GM21367 (cell line): ENCODE measurements at regions not wholly inside any gene's neighbourhood (a gene's known extent, or its start where the extent isn't known, plus 50 kb on each side); places are given as distances from the start of the nearest gene placed in this dataset.
A peak's percentile ranks its signal among the peaks of the same experiment; 100 is the strongest.
"Not testable (repeated sequence)": the region's sequence is repeated elsewhere in the genome, so short reads cannot be mapped to it uniquely, and the experiment has no call there.

ENCODE experiments used
- ATAC-seq: cut with Tn5 transposase; IDR thresholded peaks from one replicate; pipeline ENCODE4 v1.9.1; 2021; ENCODE audit not compliant: unreplicated experiment

DNA sequence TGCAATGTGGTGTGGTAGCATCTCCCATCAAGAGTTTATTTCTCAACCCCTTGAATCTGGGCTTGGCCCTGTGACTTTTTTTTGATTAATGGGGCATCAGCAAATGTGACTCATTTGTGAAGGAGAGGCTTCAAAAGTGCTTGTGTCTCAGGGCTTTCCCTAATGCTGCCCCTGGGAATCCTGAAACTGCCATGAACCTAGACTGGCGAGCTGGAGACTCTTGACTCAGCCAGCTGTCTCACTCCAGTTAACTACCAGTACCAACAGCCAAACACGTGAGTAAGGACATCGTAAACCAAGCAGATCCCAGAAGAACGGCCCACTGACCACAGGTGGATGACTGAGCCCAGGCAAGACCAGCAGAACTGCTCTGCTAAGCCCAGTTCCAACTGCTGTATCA, 72.8 kb upstream of the ADTRP start:
- no peak for ATAC-seq

GRCh38 chr6:11848852-11849731, 70.5 kb upstream of the ADTRP start:
- ATAC-seq, result no peak

DNA sequence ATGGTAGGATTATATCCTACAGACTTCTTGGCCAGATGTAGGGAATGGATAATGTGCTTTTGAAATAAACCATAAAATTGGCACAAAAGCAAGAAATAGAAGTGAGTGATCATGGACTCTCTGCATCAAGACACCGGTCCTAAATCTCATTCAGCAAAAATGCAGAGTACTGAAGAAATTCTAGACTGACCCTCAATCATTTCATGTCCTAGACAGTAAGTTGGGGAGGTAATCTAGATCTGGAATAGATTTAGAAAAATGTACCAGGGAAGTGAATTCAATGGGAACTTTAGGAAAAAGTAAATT, 69.7 kb upstream of the ADTRP start:
- ATAC-seq, result no peak

GRCh38 chr6:11847515-11848345, 69.1 kb upstream of the ADTRP start:
- ATAC-seq, result no peak

GRCh38 chr6:11847068-11847467, 68.5 kb upstream of the ADTRP start:
- not testable (repeated sequence) for ATAC-seq

- ATAC-seq, result no peak
Measured at GRCh38 chr6:11845664-11846577, 67.3 kb upstream of the ADTRP start.

- not testable (repeated sequence) for ATAC-seq
Measured at GRCh38 chr6:11842795-11843194, 64.2 kb upstream of the ADTRP start.

GRCh38 chr6:11835065-11835464, 56.5 kb upstream of the ADTRP start:
- ATAC-seq, result no peak

GRCh38 chr6:11833626-11834592, 55.3 kb upstream of the ADTRP start:
- peak; percentile 86 for ATAC-seq

DNA sequence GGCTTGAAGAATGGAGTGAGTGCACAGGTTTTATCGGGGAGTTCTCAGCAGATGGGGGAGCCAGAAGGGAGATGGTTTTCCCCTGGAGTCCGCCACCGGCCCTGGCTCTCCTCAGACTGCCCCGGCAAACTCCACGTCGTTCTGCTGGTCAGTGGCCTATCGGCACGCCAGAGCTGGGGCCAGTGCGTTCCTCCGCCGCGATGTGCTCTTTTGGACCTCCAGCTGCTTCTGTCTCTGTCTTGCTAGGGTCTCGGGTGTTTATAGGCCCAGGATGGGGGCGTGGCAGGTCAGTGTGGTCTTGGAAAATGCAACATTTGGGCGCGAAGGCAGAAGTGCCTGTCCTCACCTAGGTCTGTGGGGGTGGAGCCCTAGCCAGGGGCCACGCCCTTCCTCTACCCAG, 53.0 kb upstream of the ADTRP start:
- no peak for ATAC-seq

DNA sequence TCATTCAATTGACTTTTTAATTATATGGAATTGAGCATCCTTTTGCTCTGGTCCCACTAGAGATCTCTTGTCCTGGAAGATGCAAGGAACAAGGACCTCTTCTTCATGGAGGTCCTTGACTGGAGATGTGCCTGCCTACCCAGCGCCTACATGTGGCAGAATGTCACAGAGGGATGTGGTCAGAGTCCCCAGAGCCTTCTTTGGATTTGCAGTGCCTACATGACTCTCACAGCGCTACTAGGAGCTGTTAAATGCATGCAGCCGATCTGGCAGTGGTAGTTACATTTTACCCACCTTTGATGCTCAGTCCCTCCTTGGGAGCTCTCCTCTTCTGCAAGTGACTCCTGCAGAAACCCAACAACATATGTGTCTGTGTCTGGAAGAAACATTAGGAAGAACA, 51.9 kb upstream of the ADTRP start:
- no peak for ATAC-seq

DNA sequence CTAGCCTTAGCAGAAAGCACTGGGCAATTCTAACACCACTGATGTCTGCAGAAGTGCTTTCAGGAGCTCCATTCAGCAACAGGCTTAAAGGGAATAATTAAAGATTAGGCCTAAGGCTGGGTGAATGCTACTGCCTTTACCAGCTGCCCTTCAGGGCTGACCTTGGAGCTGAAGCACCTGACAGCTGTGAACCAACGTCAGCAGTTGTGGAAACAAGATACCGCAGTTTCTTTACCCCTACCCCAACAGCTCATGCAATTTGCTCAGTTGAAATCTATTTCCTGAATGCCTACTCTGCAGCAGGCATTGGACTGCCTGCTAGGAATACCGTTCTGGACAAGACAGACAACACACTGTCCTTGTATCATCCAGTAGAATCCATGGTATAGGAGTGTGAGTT, 51.5 kb upstream of the ADTRP start:
- ATAC-seq, result no peak

GRCh38 chr6:11828262-11828870, 49.8 kb upstream of the ADTRP start:
- no peak for ATAC-seq
